ENCODE measurements at regions not wholly inside any gene's neighbourhood (a gene's known extent, or its start where the extent isn't known, plus 50 kb on each side); places are given as distances from the start of the nearest gene placed in this dataset.

GRCh38 chr10:36730316-36730715, 395.1 kb upstream of the ANKRD30A start:
- H3K4me1 ChIP-seq, result no peaks in the 10 kb centered on the region
- 75% methylated on average over 3 to 6 of the region's 6 CpGs for WGBS, 2 donors
- no peak for DNase-seq
- TF ChIP-seq POLR2A (IDR thresholded peaks at IDR 0.05) (no peak), CTCF (IDR thresholded peaks at IDR 0.05) (no peak)
- no peak overlapping the region for H3K4me3 ChIP-seq
- intact Hi-C loops (cut with DNase I), result no loop called here
- H3K36me3 ChIP-seq, result no peaks in the 10 kb centered on the region
- H3K27me3 ChIP-seq, result no peaks in the 10 kb centered on the region
- H3K9me3 ChIP-seq, result no peaks in the 10 kb centered on the region
- H3K27ac ChIP-seq, result no peak overlapping the region

GRCh38 chr10:36728626-36729025, 396.8 kb upstream of the ANKRD30A start:
- Histone ChIP-seq H3K36me3 (no peaks in the 10 kb centered on the region), H3K27ac (no peak overlapping the region), H3K9me3 (no peaks in the 10 kb centered on the region), H3K4me3 (no peak overlapping the region), H3K4me1 (no peaks in the 10 kb centered on the region), H3K27me3 (no peaks in the 10 kb centered on the region)
- no peak for TF ChIP-seq CTCF (IDR thresholded peaks at IDR 0.05)
- TF ChIP-seq POLR2A (IDR thresholded peaks at IDR 0.05), result no peak
- DNase-seq, result no peak
- 68 to 83% methylated on average over 2 of the region's 2 CpGs for WGBS, 2 donors
- intact Hi-C loops (cut with DNase I), result no loop called here

- intact Hi-C loops (cut with DNase I), result no loop called here
Observed at GRCh38 chr10:36725581-36726520, 399.5 kb upstream of the ANKRD30A start.

GRCh38 chr10:36722777-36723176, 402.6 kb upstream of the ANKRD30A start:
- 93% methylated on average over 9 of the region's 9 CpGs for WGBS, 2 donors
- intact Hi-C loops (cut with DNase I), result no loop called here
- H3K27me3 ChIP-seq, result no peaks in the 10 kb centered on the region
- no peak overlapping the region for H3K27ac ChIP-seq
- no peak overlapping the region for H3K4me3 ChIP-seq
- TF ChIP-seq CTCF (IDR thresholded peaks at IDR 0.05), result no peak
- TF ChIP-seq POLR2A (IDR thresholded peaks at IDR 0.05), result no peak
- DNase-seq, result no peak
- H3K9me3 ChIP-seq, result no peaks in the 10 kb centered on the region
- H3K4me1 ChIP-seq, result no peaks in the 10 kb centered on the region
- no peaks in the 10 kb centered on the region for H3K36me3 ChIP-seq

More at GRCh38 chr10:36725581-36726520, 399.5 kb upstream of the ANKRD30A start:
- H3K4me3 ChIP-seq, result no peak overlapping the region
- 53 to 58% methylated on average over 6 of the region's 6 CpGs for WGBS, 2 donors
- H3K36me3 ChIP-seq, result no peaks in the 10 kb centered on the region
- no peaks in the 10 kb centered on the region for H3K27me3 ChIP-seq
- H3K9me3 ChIP-seq, result no peaks in the 10 kb centered on the region
- TF ChIP-seq CTCF (IDR thresholded peaks at IDR 0.05), result no peak
- no peak for TF ChIP-seq POLR2A (IDR thresholded peaks at IDR 0.05)
- DNase-seq, result no peak
- no peak overlapping the region for H3K27ac ChIP-seq
- H3K4me1 ChIP-seq, result no peaks in the 10 kb centered on the region

- no peak for DNase-seq
- no peak for TF ChIP-seq CTCF (IDR thresholded peaks at IDR 0.05)
- no peak for TF ChIP-seq POLR2A (IDR thresholded peaks at IDR 0.05)
- no peaks in the 10 kb centered on the region for H3K9me3 ChIP-seq
- intact Hi-C loops (cut with DNase I), result no loop called here
- no peaks in the 10 kb centered on the region for H3K4me1 ChIP-seq
- WGBS, 2 donors, result 55 to 66% methylated on average over 2 of the region's 2 CpGs
- H3K27ac ChIP-seq, result no peak overlapping the region
- H3K27me3 ChIP-seq, result no peaks in the 10 kb centered on the region
- H3K36me3 ChIP-seq, result no peaks in the 10 kb centered on the region
- no peak overlapping the region for H3K4me3 ChIP-seq
Observed at GRCh38 chr10:36721871-36722270, 403.5 kb upstream of the ANKRD30A start.
